Retinal pigment epithelial cell (primary cell): ENCODE measurements at regions not wholly inside any gene's neighbourhood (a gene's known extent, or its start where the extent isn't known, plus 50 kb on each side); places are given as distances from the start of the nearest gene placed in this dataset.
"Not testable (repeated sequence)": the region's sequence is repeated elsewhere in the genome, so short reads cannot be mapped to it uniquely, and the experiment has no call there.

Experiments used
- DNase-seq: peaks from one replicate; pipeline ENCODE4 v3.0.0-alpha.2; 2010; ENCODE audit warnings: low read depth
- H3K4me3 ChIP-seq: 2 replicates; pipeline ENCODE4 v1.5.1; 2011; ENCODE audit warnings: mild to moderate bottlenecking, low read length, control low read depth, moderate library complexity
- CTCF ChIP-seq: conservative IDR thresholded peaks from 2 replicates; pipeline ENCODE4 v1.5.1; 2011; ENCODE audit warnings: low read depth, low read length, control low read depth, inconsistent platforms

DNA sequence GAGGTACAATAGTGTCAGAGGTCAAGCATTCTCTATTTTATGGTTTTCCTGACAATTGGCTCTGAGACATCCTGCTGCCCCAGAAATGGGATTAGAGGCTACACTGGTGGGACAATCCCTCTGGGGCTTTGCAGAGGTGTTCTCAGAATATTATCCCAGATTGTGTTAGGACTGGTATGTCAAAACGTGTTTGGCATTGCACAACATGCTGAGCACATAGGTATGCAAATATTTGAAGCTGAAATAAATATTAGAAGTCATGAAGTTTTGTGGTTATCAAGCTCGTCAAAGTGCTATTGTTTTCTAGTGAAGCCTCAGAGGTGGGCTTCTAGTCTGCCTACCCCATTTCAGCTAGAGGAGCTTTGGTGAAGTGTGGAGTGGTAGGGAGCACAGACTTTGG lies 304.4 kb downstream of the MAN2A1 start:
- no peak for DNase-seq
- no peak for TF ChIP-seq CTCF

GRCh38 chr5:109996246-109996645 lies 306.5 kb downstream of the MAN2A1 start:
- no peak for DNase-seq
- TF ChIP-seq CTCF, result no peak
- no peak overlapping the region for H3K4me3 ChIP-seq

More for the DNA sequence above, 304.4 kb downstream of the MAN2A1 start:
- H3K4me3 ChIP-seq, result no peak overlapping the region

- no peak overlapping the region for H3K4me3 ChIP-seq
- TF ChIP-seq CTCF, result no peak
- DNase-seq, result no peak
Observed at GRCh38 chr5:109997161-109997560, 307.4 kb downstream of the MAN2A1 start.

DNA sequence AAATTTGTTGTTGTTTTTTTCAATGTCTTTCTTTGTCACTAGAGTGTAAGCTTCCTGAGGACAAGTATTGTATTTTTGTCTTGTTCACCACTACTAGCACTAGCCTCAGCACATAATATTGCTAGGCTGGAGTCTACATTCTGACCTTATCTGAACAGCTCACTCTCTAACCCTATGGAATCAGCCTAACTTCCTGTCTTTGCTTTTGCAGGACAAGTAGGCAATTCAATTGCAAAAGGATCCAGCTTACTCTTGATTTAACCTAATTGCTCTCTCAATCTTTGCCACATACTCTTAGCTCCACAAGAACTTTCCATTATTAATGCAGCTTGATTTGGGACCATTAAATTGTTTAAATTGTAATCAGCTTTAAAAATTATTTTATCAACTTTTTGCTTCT lies 308.5 kb downstream of the MAN2A1 start:
- TF ChIP-seq CTCF, result no peak
- no peak for DNase-seq
- no peak overlapping the region for H3K4me3 ChIP-seq

- H3K4me3 ChIP-seq, result no peak overlapping the region
- no peak for DNase-seq
- TF ChIP-seq CTCF, result no peak
Observed at GRCh38 chr5:109998726-109999125, 309.0 kb downstream of the MAN2A1 start.

DNA sequence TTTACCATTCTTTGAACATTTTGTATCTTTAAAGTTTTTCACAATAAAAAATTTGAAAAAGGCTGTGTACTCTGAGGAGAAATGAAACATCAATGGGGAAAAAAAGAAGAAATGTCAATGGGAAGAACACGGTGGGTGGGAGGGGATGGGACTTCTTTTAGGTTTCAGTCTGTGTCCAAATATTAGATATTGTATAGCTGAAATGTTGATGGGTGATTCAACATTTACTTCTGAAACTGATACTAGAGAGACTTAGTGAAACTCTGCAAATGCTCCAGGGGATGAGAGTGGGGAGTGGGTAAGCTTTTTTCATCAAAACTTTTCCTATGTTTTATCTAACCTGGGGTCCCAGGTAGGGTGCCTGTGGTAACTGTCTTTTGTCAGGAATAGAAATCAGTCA lies 311.9 kb downstream of the MAN2A1 start:
- H3K4me3 ChIP-seq, result no peak overlapping the region
- no peak for TF ChIP-seq CTCF
- no peak for DNase-seq

- H3K4me3 ChIP-seq, result no peak overlapping the region
- TF ChIP-seq CTCF, result no peak
- DNase-seq, result no peak
Observed at GRCh38 chr5:110002652-110003051, 312.9 kb downstream of the MAN2A1 start.

DNA sequence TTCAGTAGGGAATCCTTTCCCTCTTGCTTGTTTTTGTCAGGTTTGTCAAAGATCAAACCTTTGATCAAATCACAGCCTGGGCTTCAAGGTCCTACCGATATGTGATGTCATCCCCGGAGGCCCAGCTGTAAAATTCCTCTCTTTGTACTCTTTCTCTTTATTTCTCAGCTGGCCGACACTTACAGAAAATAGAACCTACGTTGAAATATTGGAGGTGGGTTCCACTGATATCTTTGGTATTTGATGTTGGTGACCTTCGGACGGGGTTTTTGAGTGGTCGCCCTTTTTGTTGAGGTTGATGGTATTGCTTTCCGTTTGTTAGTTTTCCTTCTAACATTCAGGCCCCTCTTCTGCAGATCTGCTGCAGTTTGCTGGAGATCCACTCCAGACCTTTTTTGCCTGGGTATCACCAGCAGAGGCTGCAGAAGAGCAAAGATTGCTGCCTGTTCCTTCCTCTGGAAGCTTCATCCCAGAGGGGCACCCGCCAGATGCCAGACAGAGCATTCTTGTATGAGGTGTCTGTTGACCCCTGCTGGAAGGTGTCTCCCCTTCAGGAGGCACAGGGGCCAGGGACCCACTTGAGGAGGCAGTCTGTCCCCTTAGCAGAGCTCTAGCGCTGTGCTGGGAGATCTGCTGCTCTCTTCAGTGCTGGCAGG lies 316.3 kb downstream of the MAN2A1 start:
- DNase-seq, H3K4me3 ChIP-seq: not testable (repeated sequence)
